ENCODE measurements at regions not wholly inside any gene's neighbourhood (a gene's known extent, or its start where the extent isn't known, plus 50 kb on each side); places are given as distances from the start of the nearest gene placed in this dataset.

GRCh38 chr22:48188231-48188721 is 1425.8 kb downstream of the TBC1D22A start:
- Histone ChIP-seq H3K27ac (ENCODE audit: poor library complexity, severe bottlenecking) (no peak overlapping the region), H3K9me3 (ENCODE audit: severe bottlenecking) (no peaks in the 10 kb centered on the region), H3K4me1 (ENCODE audit: insufficient read depth, poor library complexity, severe bottlenecking) (no peaks in the 10 kb centered on the region), H3K4me3 (ENCODE audit: severe bottlenecking) (no peak overlapping the region), H3K27me3 (ENCODE audit: insufficient read depth, poor library complexity, severe bottlenecking) (no peaks in the 10 kb centered on the region), H3K36me3 (ENCODE audit: low read depth) (no peaks in the 10 kb centered on the region)
- DNase-seq (ENCODE audit: low spot score) (no peak), ATAC-seq (ENCODE audit: low read depth) (no peak)
- TF ChIP-seq CTCF (IDR thresholded peaks at IDR 0.05; ENCODE audit: poor library complexity, severe bottlenecking): no peak

- Histone ChIP-seq H3K4me3 (ENCODE audit: severe bottlenecking) (no peak overlapping the region), H3K4me1 (ENCODE audit: insufficient read depth, poor library complexity, severe bottlenecking) (no peaks in the 10 kb centered on the region), H3K27ac (ENCODE audit: poor library complexity, severe bottlenecking) (no peak overlapping the region), H3K36me3 (ENCODE audit: low read depth) (no peaks in the 10 kb centered on the region), H3K9me3 (ENCODE audit: severe bottlenecking) (no peaks in the 10 kb centered on the region), H3K27me3 (ENCODE audit: insufficient read depth, poor library complexity, severe bottlenecking) (no peaks in the 10 kb centered on the region)
- no peak for TF ChIP-seq CTCF (IDR thresholded peaks at IDR 0.05; ENCODE audit: poor library complexity, severe bottlenecking)
- DNase-seq (ENCODE audit: low spot score) (no peak), ATAC-seq (ENCODE audit: low read depth) (no peak)
These were observed 1424.9 kb downstream of the TBC1D22A start for GRCh38 chr22:48187356-48187755.

GRCh38 chr22:48186146-48186790 is 1423.8 kb downstream of the TBC1D22A start:
- Histone ChIP-seq H3K27ac (ENCODE audit: poor library complexity, severe bottlenecking) (no peak overlapping the region), H3K4me3 (ENCODE audit: severe bottlenecking) (no peak overlapping the region), H3K9me3 (ENCODE audit: severe bottlenecking) (no peaks in the 10 kb centered on the region), H3K4me1 (ENCODE audit: insufficient read depth, poor library complexity, severe bottlenecking) (no peaks in the 10 kb centered on the region), H3K36me3 (ENCODE audit: low read depth) (no peaks in the 10 kb centered on the region), H3K27me3 (ENCODE audit: insufficient read depth, poor library complexity, severe bottlenecking) (no peaks in the 10 kb centered on the region)
- DNase-seq (ENCODE audit: low spot score) (no peak), ATAC-seq (ENCODE audit: low read depth) (no peak)
- TF ChIP-seq CTCF (IDR thresholded peaks at IDR 0.05; ENCODE audit: poor library complexity, severe bottlenecking): no peak

GRCh38 chr22:48185071-48186055 is 1422.9 kb downstream of the TBC1D22A start:
- TF ChIP-seq CTCF (IDR thresholded peaks at IDR 0.05; ENCODE audit: poor library complexity, severe bottlenecking): no peak
- ATAC-seq (ENCODE audit: low read depth) (no peak), DNase-seq (ENCODE audit: low spot score) (no peak)
- Histone ChIP-seq H3K4me3 (ENCODE audit: severe bottlenecking) (no peak overlapping the region), H3K36me3 (ENCODE audit: low read depth) (no peaks in the 10 kb centered on the region), H3K9me3 (ENCODE audit: severe bottlenecking) (no peaks in the 10 kb centered on the region), H3K27me3 (ENCODE audit: insufficient read depth, poor library complexity, severe bottlenecking) (no peaks in the 10 kb centered on the region), H3K27ac (ENCODE audit: poor library complexity, severe bottlenecking) (no peak overlapping the region), H3K4me1 (ENCODE audit: insufficient read depth, poor library complexity, severe bottlenecking) (no peaks in the 10 kb centered on the region)
